A204.1 (cell line): ENCODE measurements at regions not wholly inside any gene's neighbourhood (a gene's known extent, or its start where the extent isn't known, plus 50 kb on each side); places are given as distances from the start of the nearest gene placed in this dataset.
"Not testable (repeated sequence)": the region's sequence is repeated elsewhere in the genome, so short reads cannot be mapped to it uniquely, and the experiment has no call there.

ENCODE experiments used
- FAIRE-seq: peaks from 2 replicates; lab custom pipeline; 2012; peaks lifted over from hg19 to GRCh38; lab: Jason Lieb, UNC

GRCh38 chr10:126722726-126723125, 52.2 kb upstream of the C10orf90 start:
- FAIRE-seq: no peak

DNA sequence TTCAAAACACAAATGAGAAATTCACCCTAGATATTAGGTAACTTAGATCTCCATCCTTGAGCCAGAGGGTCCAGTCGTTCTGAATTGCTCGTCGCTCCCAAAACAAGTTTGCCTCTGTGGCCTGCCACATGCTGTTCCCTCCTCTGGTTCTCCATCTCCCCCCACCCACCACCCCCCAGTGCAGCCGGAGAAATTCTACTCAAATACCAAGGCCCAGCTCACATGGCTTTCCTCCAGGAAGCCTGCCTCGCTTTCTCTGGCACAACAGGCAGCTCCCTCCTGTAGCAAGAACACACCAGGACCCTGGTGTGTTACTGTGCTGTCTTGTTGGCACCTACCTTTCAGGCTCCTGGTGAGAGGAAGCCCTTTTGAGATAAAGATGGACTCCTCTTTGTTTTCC, 52.7 kb upstream of the C10orf90 start:
- FAIRE-seq: no peak

DNA sequence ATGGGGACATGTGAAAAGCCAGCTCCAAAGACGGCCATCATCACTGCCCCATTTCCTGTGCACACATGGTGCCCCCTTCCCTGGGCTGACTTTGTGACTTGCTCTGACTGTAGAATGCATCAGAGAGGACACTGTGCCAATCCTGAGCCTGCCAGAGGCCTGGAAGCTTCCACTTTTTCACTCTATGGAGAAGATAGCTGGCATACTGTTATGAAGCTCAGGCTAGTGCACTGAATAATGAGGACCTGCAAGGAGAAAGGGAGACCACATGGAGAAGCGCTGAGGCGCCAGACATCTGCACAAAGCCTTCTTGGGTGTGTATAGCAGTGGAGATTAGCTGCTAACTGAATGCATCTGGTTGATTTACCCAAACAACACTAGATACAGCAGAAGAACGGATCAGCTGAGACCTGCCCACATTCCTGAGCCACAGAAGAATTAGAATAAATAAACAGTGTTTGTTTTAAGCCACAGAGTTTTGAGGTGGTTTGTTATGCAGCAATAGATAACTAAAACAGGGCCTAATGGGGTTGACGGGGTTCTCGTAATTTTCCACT, 58.9 kb upstream of the C10orf90 start:
- no peak for FAIRE-seq

DNA sequence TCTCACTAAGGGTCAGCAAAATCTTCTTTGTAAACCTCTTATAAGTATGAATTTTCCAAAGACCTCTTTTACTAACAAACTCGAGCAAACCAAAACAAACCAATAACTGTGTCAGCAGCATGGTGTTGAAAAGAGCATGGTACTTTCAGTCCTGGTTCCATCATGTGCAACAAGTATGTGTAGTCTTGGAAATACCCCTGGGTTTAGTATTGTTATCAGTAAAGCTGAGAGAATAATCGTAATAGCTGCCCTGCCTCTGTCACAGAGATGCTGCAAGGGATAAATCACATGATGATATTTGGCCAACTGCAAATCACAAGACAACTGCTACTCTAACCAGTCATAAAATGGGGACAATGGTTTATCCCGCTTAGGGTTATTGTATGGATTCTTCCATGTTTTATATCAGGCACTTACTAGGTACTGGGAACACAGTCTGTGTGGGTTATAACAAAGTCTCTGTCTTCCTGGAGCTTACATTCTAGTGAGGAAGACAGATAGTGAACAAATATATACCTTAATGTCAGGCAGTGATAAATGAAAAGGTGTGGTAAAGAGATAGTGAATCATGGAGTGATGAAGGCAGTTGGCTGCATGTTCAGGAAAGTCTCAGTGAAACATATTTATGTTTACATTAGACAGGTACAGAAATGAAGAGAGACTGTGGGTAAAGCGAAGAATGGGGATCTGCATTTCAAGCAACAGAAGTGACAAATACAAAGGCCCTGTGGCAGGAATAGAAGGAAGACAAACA, 60.5 kb upstream of the C10orf90 start:
- FAIRE-seq: no peak

GRCh38 chr10:126731610-126731990, 61.1 kb upstream of the C10orf90 start:
- FAIRE-seq: no peak

DNA sequence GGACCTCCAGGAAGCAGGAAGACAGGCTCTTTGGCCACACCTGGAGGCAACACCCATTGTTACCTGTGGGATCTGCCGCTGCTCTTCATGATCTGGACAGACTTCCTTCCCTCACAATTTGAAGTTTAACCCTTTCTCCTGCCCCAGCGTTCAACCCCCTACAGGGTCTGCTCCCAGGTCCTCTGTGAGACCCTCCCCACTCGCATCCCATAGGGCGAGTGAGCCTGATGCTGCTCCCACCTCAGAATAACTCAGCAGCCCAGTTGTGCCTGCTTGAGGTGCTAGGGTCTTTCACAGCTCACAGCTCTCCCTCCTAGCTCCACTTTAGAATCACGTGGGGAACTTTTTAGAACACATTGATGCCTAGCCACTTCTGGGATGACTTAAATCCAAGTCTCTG, 61.8 kb upstream of the C10orf90 start:
- no peak for FAIRE-seq

- no peak for FAIRE-seq
Observed at GRCh38 chr10:126732868-126733267, 62.4 kb upstream of the C10orf90 start.

- FAIRE-seq: no peak
Observed at GRCh38 chr10:126734015-126734414, 63.5 kb upstream of the C10orf90 start.

DNA sequence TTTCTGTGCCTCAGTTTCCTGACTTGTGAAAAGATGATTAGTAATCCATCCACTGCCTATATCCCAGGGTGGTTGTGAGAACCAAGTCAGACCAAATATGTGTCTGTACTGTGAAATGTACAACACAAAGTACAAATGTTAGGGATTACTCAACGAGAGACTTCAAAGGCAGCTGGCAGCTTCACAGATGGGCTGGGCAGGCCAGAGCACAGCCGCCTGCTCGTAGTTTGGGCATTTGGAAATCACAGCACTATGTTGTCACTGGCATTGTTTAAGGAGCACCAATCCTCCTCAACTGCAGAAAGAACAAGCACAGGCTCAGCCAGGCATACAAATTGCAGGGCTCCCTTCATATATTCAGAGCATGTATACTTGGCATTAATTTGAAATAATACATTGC, 64.5 kb upstream of the C10orf90 start:
- no peak for FAIRE-seq

- no peak for FAIRE-seq
Observed at GRCh38 chr10:126736142-126736541, 65.6 kb upstream of the C10orf90 start.

DNA sequence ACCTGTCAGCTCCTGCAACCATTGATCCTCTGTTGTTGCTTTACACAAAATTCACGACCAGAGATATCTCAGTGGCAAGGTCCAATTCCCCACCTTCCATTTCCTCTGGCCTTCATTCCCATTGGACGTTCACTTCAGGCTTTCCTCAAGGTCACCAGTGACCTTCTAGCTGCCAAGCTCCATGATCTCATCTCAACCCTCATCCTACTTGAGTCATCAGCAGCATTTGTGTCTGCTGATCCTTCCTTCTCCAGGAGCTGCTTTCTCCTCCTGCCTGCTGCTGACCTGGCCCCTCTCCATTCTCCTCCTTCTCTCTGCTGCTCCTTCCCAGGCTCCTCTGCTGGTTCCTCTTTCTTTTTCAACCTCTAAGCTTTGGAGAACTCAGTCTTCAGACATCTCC, 66.2 kb upstream of the C10orf90 start:
- no peak for FAIRE-seq

GRCh38 chr10:126738001-126738400, 67.5 kb upstream of the C10orf90 start:
- no peak for FAIRE-seq

DNA sequence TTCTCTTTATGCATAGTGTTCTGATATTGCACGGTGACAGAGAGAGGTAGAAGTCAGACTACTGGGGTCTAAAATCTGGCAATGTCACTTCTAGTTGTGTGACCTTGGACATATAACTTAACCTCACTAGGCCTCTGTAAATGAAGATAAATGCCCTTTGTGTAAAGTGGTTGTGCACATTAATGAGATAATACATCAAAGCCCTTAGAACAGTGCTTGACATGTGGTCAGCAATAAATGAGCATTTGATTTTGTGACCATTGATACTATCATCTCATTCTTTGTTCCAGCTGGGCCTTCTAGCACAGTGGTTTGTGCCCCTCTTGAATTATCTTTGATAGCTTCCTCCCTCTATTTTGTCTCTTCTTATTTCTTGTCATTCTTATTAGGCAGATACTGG, 74.1 kb upstream of the C10orf90 start:
- FAIRE-seq: no peak

DNA sequence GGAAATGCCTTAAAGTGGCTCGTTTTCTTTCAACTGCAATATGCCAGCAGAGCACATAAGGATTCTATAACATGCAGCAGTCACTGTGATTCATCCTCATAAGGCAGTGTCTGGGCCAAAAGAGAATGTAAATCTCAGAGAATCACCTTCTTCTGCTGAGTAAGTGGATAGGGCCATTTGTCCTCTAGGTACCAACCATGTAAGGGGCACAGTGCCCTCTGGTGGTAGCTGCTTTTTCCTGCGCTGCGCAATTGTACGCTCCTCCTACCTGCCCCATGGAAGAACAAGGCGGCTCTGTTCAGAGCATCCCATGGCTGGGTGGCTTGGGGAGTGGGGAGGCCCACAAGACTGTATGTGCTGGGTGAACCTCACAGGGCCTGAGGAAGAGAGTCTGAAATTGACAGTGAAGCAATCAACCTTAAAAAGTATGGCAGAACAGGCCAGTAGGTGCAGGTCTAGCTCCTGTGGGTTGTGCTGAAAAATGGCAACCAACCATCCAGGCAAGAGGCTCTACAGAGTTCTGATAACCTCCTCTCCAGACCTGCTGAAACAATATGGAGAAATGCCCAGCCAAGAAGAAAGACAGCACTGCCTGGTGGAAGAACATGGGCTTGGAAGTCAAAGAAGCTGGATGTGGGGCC, 78.6 kb upstream of the C10orf90 start:
- FAIRE-seq: no peak

DNA sequence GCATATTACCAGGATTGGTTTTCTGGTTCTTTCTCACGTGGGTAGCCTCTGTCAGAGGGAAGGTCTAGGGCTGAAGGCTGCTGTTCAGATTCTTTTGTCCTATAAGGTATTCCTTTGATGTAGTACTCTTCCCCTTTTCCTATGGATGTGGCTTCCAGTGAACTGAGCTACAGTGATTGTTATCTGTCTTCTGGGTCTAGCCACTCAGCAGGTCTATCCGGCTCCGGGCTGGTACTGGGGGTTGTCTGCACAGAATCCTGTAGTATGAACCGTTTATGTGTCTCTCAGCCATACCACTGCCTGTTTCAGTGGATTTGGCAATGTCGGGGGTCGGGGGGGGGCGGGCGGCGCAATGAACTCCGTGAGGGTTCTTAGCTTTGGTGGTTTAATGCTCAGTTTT, 84.5 kb upstream of the C10orf90 start:
- FAIRE-seq: no peak

GRCh38 chr10:126758867-126759266, 88.4 kb upstream of the C10orf90 start:
- FAIRE-seq: no peak

GRCh38 chr10:126759531-126759930, 89.0 kb upstream of the C10orf90 start:
- FAIRE-seq: no peak

DNA sequence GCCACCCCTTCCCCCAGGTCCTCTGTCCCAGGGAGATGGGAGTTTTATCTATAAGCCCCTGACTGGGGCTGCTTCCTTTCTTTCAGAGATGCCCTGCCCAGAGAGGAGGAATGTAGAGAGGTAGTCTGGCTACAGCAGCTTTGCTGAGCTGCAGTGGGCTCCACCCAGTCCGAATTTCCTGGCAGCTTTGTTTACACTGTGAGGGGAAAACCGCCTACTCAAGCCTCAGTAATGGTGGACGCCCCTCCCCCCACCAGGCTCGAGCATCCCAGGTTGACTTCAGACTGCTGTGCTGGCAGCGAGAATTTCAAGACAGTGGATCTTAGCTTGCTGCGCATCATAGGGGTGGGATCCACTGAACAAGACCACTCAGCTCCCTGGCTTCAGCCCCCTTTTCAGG, 96.2 kb upstream of the C10orf90 start:
- not testable (repeated sequence) for FAIRE-seq

- FAIRE-seq: no peak
Observed at GRCh38 chr10:126770809-126771208, 100.3 kb upstream of the C10orf90 start.

- FAIRE-seq: no peak
Observed at GRCh38 chr10:126776168-126776567, 105.7 kb upstream of the C10orf90 start.

DNA sequence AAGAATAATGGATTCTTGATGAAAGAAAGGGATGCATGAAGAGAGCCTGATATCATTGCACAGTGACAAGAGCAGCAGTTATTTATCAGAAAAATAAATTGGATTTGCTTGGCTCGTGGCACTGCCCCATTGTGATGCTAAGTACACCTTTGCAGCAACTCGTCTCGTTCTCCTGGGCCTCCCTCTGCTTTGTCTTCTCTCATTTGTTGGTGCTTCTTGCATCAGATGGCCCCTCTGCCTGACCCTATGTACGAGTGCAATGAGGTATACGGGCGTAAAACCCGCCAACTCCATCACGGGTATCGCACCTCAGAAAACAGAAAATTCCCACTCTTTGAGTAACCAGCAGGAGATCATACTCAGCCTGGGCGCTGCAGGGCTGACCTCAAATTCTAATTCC, 107.2 kb upstream of the C10orf90 start:
- FAIRE-seq: no peak

DNA sequence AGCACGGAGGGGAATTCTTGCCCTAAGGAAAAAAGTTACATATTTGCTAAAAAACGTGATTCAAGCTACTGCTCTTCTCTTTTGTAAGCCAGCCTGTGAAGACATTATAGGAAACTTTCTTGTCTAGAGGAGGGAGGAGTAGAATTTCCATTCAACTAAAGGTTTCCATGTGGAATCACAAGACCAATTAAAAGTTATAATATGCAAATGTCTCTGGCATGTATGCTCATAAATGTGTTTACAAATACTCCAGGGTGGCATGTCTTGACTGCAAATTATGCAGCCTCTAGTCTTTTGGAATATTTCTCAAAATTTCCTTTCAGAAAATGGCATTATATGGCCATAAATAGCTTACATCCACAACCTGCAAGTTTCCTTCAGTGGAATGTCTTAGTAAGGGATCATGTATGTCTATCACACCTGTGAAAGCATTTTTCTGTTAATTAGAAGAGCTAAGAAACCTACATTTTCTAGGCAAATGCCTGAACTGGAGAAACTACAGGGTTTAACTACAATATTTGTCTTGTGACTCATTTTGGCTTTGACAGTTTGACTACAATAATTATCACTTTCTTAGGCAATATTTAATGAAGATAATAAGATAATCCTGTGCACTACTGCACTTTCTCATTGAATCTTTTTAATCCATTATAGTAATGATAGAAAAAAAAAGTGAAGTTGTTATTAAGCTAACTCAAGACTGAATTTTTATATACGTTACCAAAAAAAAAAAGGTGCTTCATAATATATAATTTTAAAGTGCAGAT, 111.1 kb upstream of the C10orf90 start:
- peak; percentile 21 for FAIRE-seq
